ENCODE measurements at regions not wholly inside any gene's neighbourhood (a gene's known extent, or its start where the extent isn't known, plus 50 kb on each side); places are given as distances from the start of the nearest gene placed in this dataset.

DNA sequence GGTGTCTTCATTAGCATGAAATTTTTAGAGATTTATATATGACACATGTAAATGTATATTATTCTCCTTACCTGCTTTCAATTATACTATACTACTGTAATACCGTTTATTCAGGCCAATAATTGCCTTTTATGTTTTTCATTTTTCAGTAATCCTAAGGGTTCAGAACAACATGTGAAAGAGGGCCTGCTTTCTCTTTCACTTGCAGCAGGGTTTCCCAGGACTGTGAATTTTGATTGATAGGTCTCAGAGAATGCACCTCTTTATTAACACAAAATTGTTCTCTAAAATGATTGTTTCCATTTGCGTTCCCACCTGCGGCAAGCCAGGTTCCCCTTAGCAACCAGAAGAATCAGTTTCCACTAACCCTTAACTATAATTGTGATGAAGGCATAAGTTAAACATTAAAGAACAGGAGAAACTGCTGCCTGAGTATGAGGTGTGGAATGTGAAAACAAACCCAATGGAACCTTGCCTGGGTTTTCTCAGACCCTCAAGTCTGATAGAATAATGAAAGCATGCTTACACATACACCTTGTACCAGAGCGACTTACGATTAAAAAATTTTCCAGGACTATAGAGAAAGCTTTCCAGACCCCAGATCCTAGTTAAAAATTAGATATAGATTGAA is 1591.2 kb upstream of the LRRTM1 start:
- POLR2A ChIA-PET = no interaction called here
- Histone ChIP-seq H3K36me3 (ENCODE audit: control insufficient read depth in 2 of 2, insufficient read depth in 2 of 2, low read length in 1 of 2) (no peaks in the 10 kb centered on the region), H3K4me1 (ENCODE audit: control insufficient read depth, insufficient read depth, low read length) (no peaks in the 10 kb centered on the region), H3K9ac (ENCODE audit: control insufficient read depth, insufficient read depth, low read length) (no peak overlapping the region), H4K20me1 (ENCODE audit: control insufficient read depth, insufficient read depth) (no peaks in the 10 kb centered on the region), H2AFZ (ENCODE audit: control insufficient read depth, low read depth, low read length) (no peak overlapping the region), H3K9me3 (replicated peaks; ENCODE audit: control insufficient read depth, insufficient read depth, low read length) (no peaks in the 10 kb centered on the region), H3K4me3 (no peak overlapping the region), H3K79me2 (ENCODE audit: control insufficient read depth, insufficient read depth, low read length) (no peaks in the 10 kb centered on the region), H3K27ac (ENCODE audit: control insufficient read depth, insufficient read depth) (no peak overlapping the region), H3K4me2 (ENCODE audit: control insufficient read depth, insufficient read depth) (no peak overlapping the region), H3K27me3 (replicated peaks in 1 of 2; ENCODE audit: control insufficient read depth in 2 of 2, insufficient read depth in 2 of 2, low read length in 1 of 2) (no peaks in the 10 kb centered on the region)
- CTCF ChIA-PET = no interaction called here
- ATAC-seq (no peak), FAIRE-seq (no peak), DNase-seq (ENCODE audit: low read depth, low spot score) (no peak)
- in situ Hi-C loops (cut with MboI) = no loop called here
- RAD21 ChIA-PET (ENCODE audit: unreplicated experiment) = no interaction called here
- no TSS peak for BruUV-seq (replicated peaks)
- SMC1A ChIA-PET (ENCODE audit: uncharacterized antibody, unreplicated experiment) = no interaction called here
- no peak for TF ChIP-seq POU2F2 (IDR thresholded peaks at IDR 0.05; ENCODE audit: borderline replicate concordance, low read depth, low read length)
- TF ChIP-seq, protein P1, sequence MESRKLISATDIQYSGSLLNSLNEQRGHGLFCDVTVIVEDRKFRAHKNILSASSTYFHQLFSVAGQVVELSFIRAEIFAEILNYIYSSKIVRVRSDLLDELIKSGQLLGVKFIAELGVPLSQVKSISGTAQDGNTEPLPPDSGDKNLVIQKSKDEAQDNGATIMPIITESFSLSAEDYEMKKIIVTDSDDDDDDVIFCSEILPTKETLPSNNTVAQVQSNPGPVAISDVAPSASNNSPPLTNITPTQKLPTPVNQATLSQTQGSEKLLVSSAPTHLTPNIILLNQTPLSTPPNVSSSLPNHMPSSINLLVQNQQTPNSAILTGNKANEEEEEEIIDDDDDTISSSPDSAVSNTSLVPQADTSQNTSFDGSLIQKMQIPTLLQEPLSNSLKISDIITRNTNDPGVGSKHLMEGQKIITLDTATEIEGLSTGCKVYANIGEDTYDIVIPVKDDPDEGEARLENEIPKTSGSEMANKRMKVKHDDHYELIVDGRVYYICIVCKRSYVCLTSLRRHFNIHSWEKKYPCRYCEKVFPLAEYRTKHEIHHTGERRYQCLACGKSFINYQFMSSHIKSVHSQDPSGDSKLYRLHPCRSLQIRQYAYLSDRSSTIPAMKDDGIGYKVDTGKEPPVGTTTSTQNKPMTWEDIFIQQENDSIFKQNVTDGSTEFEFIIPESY (IDR thresholded peaks at IDR 0.05) = no peak
- TF ChIP-seq, protein P2, sequence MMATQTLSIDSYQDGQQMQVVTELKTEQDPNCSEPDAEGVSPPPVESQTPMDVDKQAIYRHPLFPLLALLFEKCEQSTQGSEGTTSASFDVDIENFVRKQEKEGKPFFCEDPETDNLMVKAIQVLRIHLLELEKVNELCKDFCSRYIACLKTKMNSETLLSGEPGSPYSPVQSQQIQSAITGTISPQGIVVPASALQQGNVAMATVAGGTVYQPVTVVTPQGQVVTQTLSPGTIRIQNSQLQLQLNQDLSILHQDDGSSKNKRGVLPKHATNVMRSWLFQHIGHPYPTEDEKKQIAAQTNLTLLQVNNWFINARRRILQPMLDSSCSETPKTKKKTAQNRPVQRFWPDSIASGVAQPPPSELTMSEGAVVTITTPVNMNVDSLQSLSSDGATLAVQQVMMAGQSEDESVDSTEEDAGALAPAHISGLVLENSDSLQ (IDR thresholded peaks at IDR 0.05) = peak; percentile 17; the same call in 1 of the 2 replicates
- WGBS (ENCODE audit: insufficient coverage, insufficient replicate concordance, low lambda C conversion rate, missing lambda C conversion rate) = 30% methylated on average over 5 of the region's 5 CpGs
- intact Hi-C loops (cut with micrococcal nuclease; ENCODE audit: unreplicated experiment) = no loop called here
